ENCODE measurements at regions not wholly inside any gene's neighbourhood (a gene's known extent, or its start where the extent isn't known, plus 50 kb on each side); places are given as distances from the start of the nearest gene placed in this dataset.
"Not testable (repeated sequence)": the region's sequence is repeated elsewhere in the genome, so short reads cannot be mapped to it uniquely, and the experiment has no call there.

GRCh38 chr10:61252326-61252725 is 200.9 kb downstream of the TMEM26 start:
- TF ChIP-seq CTCF (conservative IDR thresholded peaks at IDR 0.05; ENCODE audit: low read depth, low read length); EZH2 (IDR thresholded peaks at IDR 0.05; ENCODE audit: low read length, unreplicated experiment): not testable (repeated sequence)
